ENCODE measurements at regions not wholly inside any gene's neighbourhood (a gene's known extent, or its start where the extent isn't known, plus 50 kb on each side); places are given as distances from the start of the nearest gene placed in this dataset.

GRCh38 chr10:6305401-6306321 lies 102.9 kb downstream of the PFKFB3 start:
- Histone ChIP-seq H3K4me1 (no peaks in the 10 kb centered on the region), H3K27me3 (no peaks in the 10 kb centered on the region), H3K27ac (no peak overlapping the region), H3K4me3 (replicated peaks in 1 of 3) (no peak overlapping the region), H3K36me3 (no peaks in the 10 kb centered on the region), H3K9me3 (no peaks in the 10 kb centered on the region)
- intact Hi-C loops (cut with DNase I): no loop called here
- WGBS, 2 donors: 67 to 70% methylated on average over 7 of the region's 7 CpGs
- TF ChIP-seq CTCF (IDR thresholded peaks at IDR 0.05) (no peak), POLR2A (IDR thresholded peaks at IDR 0.05) (no peak)
- no peak for DNase-seq

- TF ChIP-seq POLR2A (IDR thresholded peaks at IDR 0.05): no peak
- TF ChIP-seq CTCF (IDR thresholded peaks at IDR 0.05): no peak
- Histone ChIP-seq H3K27me3 (no peaks in the 10 kb centered on the region), H3K27ac (no peak overlapping the region), H3K9me3 (no peaks in the 10 kb centered on the region), H3K36me3 (no peaks in the 10 kb centered on the region), H3K4me1 (no peaks in the 10 kb centered on the region), H3K4me3 (replicated peaks in 1 of 3) (no peak overlapping the region)
- 91 to 94% methylated on average over 4 of the region's 4 CpGs for WGBS, 2 donors
- no peak for DNase-seq
- intact Hi-C loops (cut with DNase I): no loop called here
Measured at GRCh38 chr10:6306917-6307316, 104.2 kb downstream of the PFKFB3 start.

GRCh38 chr10:6309816-6310215 lies 107.1 kb downstream of the PFKFB3 start:
- no peaks in the 10 kb centered on the region for H3K36me3 ChIP-seq
- no peaks in the 10 kb centered on the region for H3K4me1 ChIP-seq
- H3K27ac ChIP-seq: no peak overlapping the region
- H3K9me3 ChIP-seq: no peaks in the 10 kb centered on the region
- H3K4me3 ChIP-seq (replicated peaks in 1 of 3): no peak overlapping the region
- DNase-seq: no peak
- intact Hi-C loops (cut with DNase I): no loop called here
- no peak for TF ChIP-seq CTCF (IDR thresholded peaks at IDR 0.05)
- no peak for TF ChIP-seq POLR2A (IDR thresholded peaks at IDR 0.05)
- H3K27me3 ChIP-seq: no peaks in the 10 kb centered on the region
- 85 to 96% methylated on average over 4 of the region's 4 CpGs for WGBS, 2 donors

- intact Hi-C loops (cut with DNase I): no loop called here
- 93 to 94% methylated on average over 4 of the region's 4 CpGs for WGBS, 2 donors
- no peaks in the 10 kb centered on the region for H3K36me3 ChIP-seq
- no peaks in the 10 kb centered on the region for H3K9me3 ChIP-seq
- no peak overlapping the region for H3K27ac ChIP-seq
- H3K27me3 ChIP-seq: no peaks in the 10 kb centered on the region
- no peak overlapping the region for H3K4me3 ChIP-seq (replicated peaks in 1 of 3)
- no peak for DNase-seq
- H3K4me1 ChIP-seq: no peaks in the 10 kb centered on the region
- no peak for TF ChIP-seq POLR2A (IDR thresholded peaks at IDR 0.05)
Measured at GRCh38 chr10:6310977-6311376, 108.2 kb downstream of the PFKFB3 start.

GRCh38 chr10:6311700-6312330 lies 109.1 kb downstream of the PFKFB3 start:
- H3K27me3 ChIP-seq: no peaks in the 10 kb centered on the region
- H3K27ac ChIP-seq: no peak overlapping the region
- no peaks in the 10 kb centered on the region for H3K36me3 ChIP-seq
- H3K4me3 ChIP-seq (replicated peaks in 1 of 3): no peak overlapping the region
- H3K4me1 ChIP-seq: no peaks in the 10 kb centered on the region
- TF ChIP-seq CTCF (IDR thresholded peaks at IDR 0.05) (no peak), POLR2A (IDR thresholded peaks at IDR 0.05) (no peak)
- 83 to 85% methylated on average over 11 of the region's 11 CpGs for WGBS, 2 donors
- DNase-seq: no peak
- intact Hi-C loops (cut with DNase I): no loop called here
- H3K9me3 ChIP-seq: no peaks in the 10 kb centered on the region
